Stimulated activated CD4-positive, alpha-beta T cell treated with anti-CD3 and anti-CD28 coated beads, Interleukin-1b, Interleukin-23, amount 100 ng/mL, for 48 hours (primary cell): ENCODE measurements at regions not wholly inside any gene's neighbourhood (a gene's known extent, or its start where the extent isn't known, plus 50 kb on each side); places are given as distances from the start of the nearest gene placed in this dataset.

ENCODE experiments used
- DNase-seq: peaks from one replicate; pipeline ENCODE4 v3.0.0-alpha.2; 2020

- DNase-seq: no peak
Measured at GRCh38 chr7:1380821-1381580, 78.3 kb downstream of the MICALL2 start.

DNA sequence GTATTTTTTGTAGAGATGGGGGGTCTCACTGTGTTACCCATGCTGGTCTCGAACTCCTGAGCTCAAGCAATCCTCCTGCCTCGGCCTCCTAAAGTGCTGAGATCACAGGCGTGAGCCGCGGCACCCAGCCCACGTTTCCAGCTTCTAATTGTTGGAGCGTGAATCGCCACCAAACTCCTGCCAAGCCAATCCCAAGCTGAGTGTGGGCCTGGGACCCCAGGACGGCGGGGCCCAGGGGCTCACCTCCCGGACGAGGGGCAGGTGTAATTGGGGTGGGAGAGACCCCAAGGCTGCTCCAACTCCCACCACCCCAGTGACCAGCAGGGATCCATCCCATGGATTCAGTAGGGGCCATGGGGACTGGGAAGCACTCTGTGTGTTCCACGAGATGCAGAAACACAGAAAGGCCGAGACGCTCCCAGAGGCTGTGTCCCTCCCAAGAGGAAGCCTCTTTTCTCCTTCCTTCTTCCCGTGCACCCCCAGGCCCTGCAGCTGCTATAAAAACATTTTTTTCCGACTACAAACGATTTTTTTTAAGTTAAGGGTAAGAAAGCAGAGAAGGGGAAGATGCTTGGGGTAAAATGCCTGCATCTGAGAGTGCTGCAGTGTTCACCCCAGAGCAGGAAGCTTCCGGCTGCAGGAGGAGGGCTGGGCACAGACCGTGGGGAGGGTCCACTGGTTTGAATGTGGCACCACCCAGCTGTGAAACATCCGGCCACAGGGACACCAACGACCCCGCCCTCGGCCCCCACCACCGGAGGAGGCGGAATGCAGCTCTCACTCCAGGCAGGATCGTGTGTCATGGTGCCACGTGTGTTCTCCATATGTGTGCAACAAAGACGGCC is 76.5 kb downstream of the MICALL2 start:
- DNase-seq: no peak

DNA sequence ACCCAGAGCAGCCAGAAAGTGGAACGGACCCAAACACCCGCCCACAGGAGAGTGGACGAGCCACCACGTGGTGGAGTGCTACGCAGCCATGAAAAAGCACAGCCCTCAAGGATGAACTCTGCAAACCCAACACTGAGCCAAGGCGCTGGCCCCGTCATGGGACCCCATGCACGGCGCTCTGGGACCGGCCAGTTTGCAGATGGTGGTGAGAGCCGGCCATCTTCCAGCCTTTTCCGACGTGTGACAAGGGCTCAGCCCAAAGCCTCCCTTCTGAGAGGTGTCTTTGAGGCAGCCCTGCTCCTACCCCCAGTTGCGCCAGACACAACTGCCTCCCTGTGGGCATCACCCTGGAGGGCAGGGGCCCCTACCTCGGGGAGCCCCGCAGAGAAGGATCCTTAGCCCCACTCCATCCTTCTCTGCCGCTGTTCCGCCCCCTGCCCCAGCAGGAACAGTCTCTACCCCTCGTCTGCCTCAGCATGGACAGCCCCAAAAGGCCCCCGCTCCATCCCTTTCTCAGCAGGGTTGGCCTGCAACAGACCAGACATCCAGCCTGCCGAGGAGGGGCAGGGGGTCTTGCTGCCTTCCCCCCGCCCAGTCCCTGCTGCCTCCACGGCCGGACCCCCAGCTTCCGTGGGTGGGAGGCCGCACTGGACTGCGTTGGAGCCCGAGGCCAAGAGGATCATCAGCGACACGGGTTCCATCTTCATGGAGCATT is 75.7 kb downstream of the MICALL2 start:
- no peak for DNase-seq

- DNase-seq: no peak
Measured at GRCh38 chr7:1384113-1384415, 75.2 kb downstream of the MICALL2 start.
